Neural progenitor cell (in vitro differentiated cells): ENCODE measurements at regions not wholly inside any gene's neighbourhood (a gene's known extent, or its start where the extent isn't known, plus 50 kb on each side); places are given as distances from the start of the nearest gene placed in this dataset.

Experiments used
- DNase-seq: peaks from one replicate; pipeline ENCODE4 v3.0.0-alpha.2; 2016; ENCODE audit warnings: low spot score
- H2AFZ ChIP-seq: fragments of 200-600 bp; sonication (generic); replicated peaks from 2 replicates; pipeline ENCODE4 v1.6.1; 2016; ENCODE audit warnings: antibody characterized with exemption
- H3F3A ChIP-seq: fragments of 200-600 bp; sonication (generic); 2 replicates; pipeline ENCODE4 v1.6.1; 2016; ENCODE audit warnings: antibody characterized with exemption, low read depth
- H3K27ac ChIP-seq: fragments of 200-600 bp; sonication (generic); 2 replicates; pipeline ENCODE4 v1.5.1; 2016; ENCODE audit warnings: mild to moderate bottlenecking
- H3K27me3 ChIP-seq: fragments of 200-600 bp; sonication (generic); 2 replicates; pipeline ENCODE4 v1.6.1; 2016; ENCODE audit warnings: mild to moderate bottlenecking, moderate library complexity
- H3K36me3 ChIP-seq: fragments of 200-600 bp; sonication (generic); 2 replicates; pipeline ENCODE4 v1.5.1; 2016
- H3K4me1 ChIP-seq: fragments of 200-600 bp; sonication (generic); 2 replicates; pipeline ENCODE4 v1.6.1; 2016; ENCODE audit warnings: mixed run types
- H3K4me2 ChIP-seq: fragments of 200-600 bp; sonication (generic); 2 replicates; pipeline ENCODE4 v1.6.1; 2016
- H3K4me3 ChIP-seq: fragments of 200-600 bp; sonication (generic); 2 replicates; pipeline ENCODE4 v1.5.1; 2016
- H3K79me2 ChIP-seq: fragments of 200-600 bp; sonication (generic); 2 replicates; pipeline ENCODE4 v1.6.1; 2016; ENCODE audit warnings: low read depth
- H3K9ac ChIP-seq: fragments of 200-600 bp; sonication (generic); 2 replicates; pipeline ENCODE4 v1.6.1; 2016
- H3K9me3 ChIP-seq: fragments of 200-600 bp; sonication (generic); 2 replicates; pipeline ENCODE4 v1.5.1; 2016; ENCODE audit warnings: low read depth
- H4K20me1 ChIP-seq: fragments of 200-600 bp; sonication (generic); 2 replicates; pipeline ENCODE4 v1.6.1; 2016; ENCODE audit warnings: low read depth
- H3K27ac Mint-ChIP-seq: 3 replicates; pipeline ENCODE4 v1.8.0; 2021; ENCODE audit warnings: mixed read lengths
- H3K27me3 Mint-ChIP-seq: 2 replicates; pipeline ENCODE4 v1.8.0; 2022; ENCODE audit warnings: low read depth, mild to moderate bottlenecking, inconsistent platforms, moderate library complexity, mixed read lengths; ENCODE audit not compliant: insufficient read depth
- H3K36me3 Mint-ChIP-seq: 3 replicates; pipeline ENCODE4 v1.8.0; 2021; ENCODE audit warnings: mixed read lengths
- H3K4me1 Mint-ChIP-seq: 3 replicates; pipeline ENCODE4 v1.8.0; 2021; ENCODE audit warnings: mixed read lengths
- H3K4me3 Mint-ChIP-seq: 3 replicates; pipeline ENCODE4 v1.8.0; 2021; ENCODE audit warnings: mild to moderate bottlenecking, moderate library complexity, mixed read lengths
- H3K9me3 Mint-ChIP-seq: 3 replicates; pipeline ENCODE4 v1.8.0; 2020; ENCODE audit warnings: mixed read lengths
- EZH2 ChIP-seq: fragments of 200-600 bp; sonication (generic); IDR thresholded peaks from 2 replicates; pipeline ENCODE4 v1.6.1; 2017; ENCODE audit warnings: antibody characterized with exemption, mild to moderate bottlenecking, moderate library complexity
- EZH2phosphoT487 ChIP-seq: fragments of 200-600 bp; sonication (generic); IDR thresholded peaks from 2 replicates; pipeline ENCODE4 v1.6.1; 2017; ENCODE audit warnings: antibody characterized with exemption
- TF ChIP-seq, protein P1 (sequence below): fragments of 200-600 bp; sonication (generic); IDR thresholded peaks from 2 replicates; pipeline ENCODE4 v1.5.1; 2017; ENCODE audit warnings: antibody characterized with exemption, mild to moderate bottlenecking

DNA sequence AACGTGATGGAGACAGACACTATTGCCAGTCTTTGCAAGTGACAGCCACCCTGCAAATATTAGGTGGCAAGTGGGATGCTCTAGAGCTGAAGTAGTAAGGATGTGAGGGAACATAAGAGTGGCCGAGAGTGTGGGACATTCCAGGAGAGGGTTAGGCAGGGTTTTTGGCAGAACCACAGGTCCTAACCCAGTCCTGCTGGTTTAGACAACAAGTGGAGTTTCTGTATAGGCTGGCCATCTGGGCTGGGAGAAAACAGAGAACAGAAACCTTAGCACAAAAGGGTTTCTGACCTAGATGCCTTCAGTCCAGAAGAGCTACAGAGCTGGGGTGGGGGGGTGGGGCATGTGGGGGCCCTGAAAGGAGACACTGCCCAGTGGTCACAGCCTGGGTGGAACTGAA is 107.4 kb downstream of the TMEM174 start:
- H3K27me3 Mint-ChIP-seq, result peaks cover 20% of the 10 kb centered on the region
- Histone ChIP-seq H3K27me3 (peaks cover 3% of the 10 kb centered on the region), H3K9ac (no peak overlapping the region), H3K4me3 (no peak overlapping the region), H3K36me3 (no peaks in the 10 kb centered on the region), H4K20me1 (no peaks in the 10 kb centered on the region), H3K79me2 (no peaks in the 10 kb centered on the region), H3K27ac (no peak overlapping the region), H3F3A (no peaks in the 10 kb centered on the region), H3K9me3 (no peaks in the 10 kb centered on the region), H2AFZ (no peak overlapping the region), H3K4me1 (peaks cover 11% of the 10 kb centered on the region), H3K4me2 (no peak overlapping the region)
- H3K4me1 Mint-ChIP-seq, result peaks cover 31% of the 10 kb centered on the region
- no peaks in the 10 kb centered on the region for H3K36me3 Mint-ChIP-seq
- H3K27ac Mint-ChIP-seq, result no peak overlapping the region
- H3K9me3 Mint-ChIP-seq, result no peaks in the 10 kb centered on the region
- TF ChIP-seq, protein P1, sequence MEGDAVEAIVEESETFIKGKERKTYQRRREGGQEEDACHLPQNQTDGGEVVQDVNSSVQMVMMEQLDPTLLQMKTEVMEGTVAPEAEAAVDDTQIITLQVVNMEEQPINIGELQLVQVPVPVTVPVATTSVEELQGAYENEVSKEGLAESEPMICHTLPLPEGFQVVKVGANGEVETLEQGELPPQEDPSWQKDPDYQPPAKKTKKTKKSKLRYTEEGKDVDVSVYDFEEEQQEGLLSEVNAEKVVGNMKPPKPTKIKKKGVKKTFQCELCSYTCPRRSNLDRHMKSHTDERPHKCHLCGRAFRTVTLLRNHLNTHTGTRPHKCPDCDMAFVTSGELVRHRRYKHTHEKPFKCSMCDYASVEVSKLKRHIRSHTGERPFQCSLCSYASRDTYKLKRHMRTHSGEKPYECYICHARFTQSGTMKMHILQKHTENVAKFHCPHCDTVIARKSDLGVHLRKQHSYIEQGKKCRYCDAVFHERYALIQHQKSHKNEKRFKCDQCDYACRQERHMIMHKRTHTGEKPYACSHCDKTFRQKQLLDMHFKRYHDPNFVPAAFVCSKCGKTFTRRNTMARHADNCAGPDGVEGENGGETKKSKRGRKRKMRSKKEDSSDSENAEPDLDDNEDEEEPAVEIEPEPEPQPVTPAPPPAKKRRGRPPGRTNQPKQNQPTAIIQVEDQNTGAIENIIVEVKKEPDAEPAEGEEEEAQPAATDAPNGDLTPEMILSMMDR, result no peak
- no peak for TF ChIP-seq EZH2
- TF ChIP-seq EZH2phosphoT487, result no peak
- no peak for DNase-seq
- H3K4me3 Mint-ChIP-seq, result no peak overlapping the region

DNA sequence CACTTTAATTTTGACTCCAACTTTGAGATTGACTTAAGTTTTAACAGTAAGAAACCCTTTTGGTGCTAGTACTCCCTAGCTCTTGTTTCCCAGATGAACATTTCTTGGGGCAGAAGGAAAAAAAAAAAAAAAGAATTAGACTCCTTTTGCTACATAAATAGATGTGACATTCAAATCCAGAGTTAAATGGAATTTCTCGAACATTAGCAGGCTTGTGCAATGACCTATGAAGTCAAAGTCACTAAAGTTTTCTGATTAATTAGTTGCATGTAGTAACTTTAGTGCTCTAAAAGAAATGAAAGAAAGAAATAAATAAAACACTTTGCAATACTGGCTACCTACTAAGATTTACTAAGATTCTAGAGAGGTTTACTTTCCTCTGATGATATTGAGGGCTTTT is 106.8 kb downstream of the TMEM174 start:
- Histone ChIP-seq H2AFZ (no peak overlapping the region), H3K27ac (no peak overlapping the region), H4K20me1 (no peaks in the 10 kb centered on the region), H3K36me3 (no peaks in the 10 kb centered on the region), H3K9ac (no peak overlapping the region), H3K4me1 (peaks cover 17% of the 10 kb centered on the region), H3K9me3 (no peaks in the 10 kb centered on the region), H3F3A (no peaks in the 10 kb centered on the region), H3K4me2 (no peak overlapping the region), H3K79me2 (no peaks in the 10 kb centered on the region), H3K27me3 (peaks cover 3% of the 10 kb centered on the region), H3K4me3 (no peak overlapping the region)
- DNase-seq, result no peak
- Mint-ChIP-seq H3K27ac (no peak overlapping the region), H3K36me3 (no peaks in the 10 kb centered on the region), H3K27me3 (peaks cover 18% of the 10 kb centered on the region), H3K4me3 (no peak overlapping the region), H3K9me3 (no peaks in the 10 kb centered on the region), H3K4me1 (peaks cover 37% of the 10 kb centered on the region)
- TF ChIP-seq EZH2 (no peak), EZH2phosphoT487 (no peak)
- TF ChIP-seq, protein P1, result no peak

DNA sequence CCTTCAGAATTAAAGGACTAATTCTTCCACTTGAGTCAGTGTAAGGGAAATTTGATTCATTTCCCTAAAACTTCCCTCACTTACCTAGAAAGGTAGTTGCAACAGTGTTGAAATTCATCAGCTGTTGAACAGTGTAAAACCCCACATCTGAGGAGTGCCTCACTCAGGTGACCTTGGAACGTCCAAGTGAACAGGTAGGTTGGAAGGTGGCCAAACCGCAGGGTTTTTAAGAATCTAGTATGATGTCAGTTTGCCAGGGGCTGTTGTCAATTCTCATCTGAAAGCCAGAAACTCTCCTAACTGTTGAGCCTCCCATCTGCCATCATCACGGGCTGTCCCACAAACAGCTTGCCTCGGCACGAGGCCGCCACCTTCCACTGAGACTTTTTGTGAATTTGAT is 105.7 kb downstream of the TMEM174 start:
- Mint-ChIP-seq H3K27ac (no peak overlapping the region), H3K27me3 (peaks cover 15% of the 10 kb centered on the region)

More for the DNA sequence above, 105.7 kb downstream of the TMEM174 start:
- Histone ChIP-seq H3K4me1 (peaks cover 17% of the 10 kb centered on the region), H3K79me2 (no peaks in the 10 kb centered on the region), H3K4me2 (no peak overlapping the region), H3K9ac (no peak overlapping the region), H3K27me3 (peaks cover 3% of the 10 kb centered on the region), H3K9me3 (no peaks in the 10 kb centered on the region), H3F3A (no peaks in the 10 kb centered on the region), H2AFZ (no peak overlapping the region), H3K36me3 (no peaks in the 10 kb centered on the region), H3K4me3 (no peak overlapping the region), H3K27ac (no peak overlapping the region), H4K20me1 (no peaks in the 10 kb centered on the region)
- no peaks in the 10 kb centered on the region for H3K9me3 Mint-ChIP-seq
- no peaks in the 10 kb centered on the region for H3K36me3 Mint-ChIP-seq
- no peak for DNase-seq
- peaks cover 37% of the 10 kb centered on the region for H3K4me1 Mint-ChIP-seq
- no peak overlapping the region for H3K4me3 Mint-ChIP-seq
- TF ChIP-seq EZH2phosphoT487 (no peak), EZH2 (no peak)
- TF ChIP-seq, protein P1, result no peak
